GM19395 (cell line): ENCODE measurements at regions not wholly inside any gene's neighbourhood (a gene's known extent, or its start where the extent isn't known, plus 50 kb on each side); places are given as distances from the start of the nearest gene placed in this dataset.

ENCODE experiments used
- ATAC-seq: cut with Tn5 transposase; IDR thresholded peaks from one replicate; pipeline ENCODE4 v1.9.1; 2021; ENCODE audit warnings: mild to moderate bottlenecking, moderate library complexity; ENCODE audit not compliant: unreplicated experiment

- ATAC-seq, result no peak
Observed at GRCh38 chr6:40973304-40973703, 65.7 kb downstream of the UNC5CL start.

DNA sequence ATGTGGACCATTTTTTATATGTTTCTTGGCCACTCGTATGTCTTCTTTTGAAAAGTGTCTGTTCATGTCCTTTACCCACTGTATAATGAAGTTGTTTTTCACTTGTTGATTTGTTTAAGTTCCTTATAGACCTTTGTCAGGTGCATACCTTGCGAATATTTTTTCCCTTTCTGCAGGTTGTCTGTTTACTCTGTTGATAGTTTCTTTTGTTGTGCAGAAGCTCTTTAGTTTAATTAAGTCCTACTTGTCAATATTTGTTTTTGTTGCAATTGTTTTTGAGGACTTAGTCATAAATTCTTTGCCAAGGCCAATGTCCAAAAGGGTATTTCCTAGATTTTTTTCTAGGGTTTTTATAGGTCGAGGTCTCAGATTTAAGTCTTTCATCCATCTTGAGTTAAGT, 66.2 kb downstream of the UNC5CL start:
- ATAC-seq, result no peak

GRCh38 chr6:40972190-40972589, 66.8 kb downstream of the UNC5CL start:
- ATAC-seq, result no peak

GRCh38 chr6:40968620-40969164, 70.3 kb downstream of the UNC5CL start:
- no peak for ATAC-seq

GRCh38 chr6:40966860-40967259, 72.2 kb downstream of the UNC5CL start:
- no peak for ATAC-seq

- ATAC-seq, result no peak
Observed at GRCh38 chr6:40965046-40965445, 74.0 kb downstream of the UNC5CL start.

DNA sequence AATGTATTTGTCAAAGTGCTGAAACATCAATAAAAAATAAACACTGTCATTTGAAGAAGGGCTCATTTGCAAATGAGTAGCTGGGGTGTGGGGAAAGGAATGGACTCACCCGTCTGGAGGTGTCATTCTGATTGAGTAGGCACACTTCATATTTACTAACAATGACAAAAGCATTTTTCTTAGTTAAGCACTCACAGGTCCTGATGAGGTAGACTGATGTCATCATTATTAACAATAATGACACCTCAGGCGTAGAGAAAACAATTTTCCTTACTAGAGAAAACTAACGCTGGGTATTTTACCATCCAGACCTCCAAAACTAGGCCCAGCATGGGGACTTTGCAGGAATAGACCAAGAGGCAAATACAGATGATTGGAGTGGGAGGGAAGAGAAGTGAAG, 76.0 kb downstream of the UNC5CL start:
- ATAC-seq, result no peak

- no peak for ATAC-seq
Observed at GRCh38 chr6:40962241-40962640, 76.8 kb downstream of the UNC5CL start.

- no peak for ATAC-seq
Observed at GRCh38 chr6:40961831-40962230, 77.2 kb downstream of the UNC5CL start.

GRCh38 chr6:40960742-40961430, 78.1 kb downstream of the UNC5CL start:
- ATAC-seq, result no peak

GRCh38 chr6:40959781-40960327, 79.2 kb downstream of the UNC5CL start:
- no peak for ATAC-seq

GRCh38 chr6:40958738-40959137, 80.3 kb downstream of the UNC5CL start:
- ATAC-seq, result no peak

DNA sequence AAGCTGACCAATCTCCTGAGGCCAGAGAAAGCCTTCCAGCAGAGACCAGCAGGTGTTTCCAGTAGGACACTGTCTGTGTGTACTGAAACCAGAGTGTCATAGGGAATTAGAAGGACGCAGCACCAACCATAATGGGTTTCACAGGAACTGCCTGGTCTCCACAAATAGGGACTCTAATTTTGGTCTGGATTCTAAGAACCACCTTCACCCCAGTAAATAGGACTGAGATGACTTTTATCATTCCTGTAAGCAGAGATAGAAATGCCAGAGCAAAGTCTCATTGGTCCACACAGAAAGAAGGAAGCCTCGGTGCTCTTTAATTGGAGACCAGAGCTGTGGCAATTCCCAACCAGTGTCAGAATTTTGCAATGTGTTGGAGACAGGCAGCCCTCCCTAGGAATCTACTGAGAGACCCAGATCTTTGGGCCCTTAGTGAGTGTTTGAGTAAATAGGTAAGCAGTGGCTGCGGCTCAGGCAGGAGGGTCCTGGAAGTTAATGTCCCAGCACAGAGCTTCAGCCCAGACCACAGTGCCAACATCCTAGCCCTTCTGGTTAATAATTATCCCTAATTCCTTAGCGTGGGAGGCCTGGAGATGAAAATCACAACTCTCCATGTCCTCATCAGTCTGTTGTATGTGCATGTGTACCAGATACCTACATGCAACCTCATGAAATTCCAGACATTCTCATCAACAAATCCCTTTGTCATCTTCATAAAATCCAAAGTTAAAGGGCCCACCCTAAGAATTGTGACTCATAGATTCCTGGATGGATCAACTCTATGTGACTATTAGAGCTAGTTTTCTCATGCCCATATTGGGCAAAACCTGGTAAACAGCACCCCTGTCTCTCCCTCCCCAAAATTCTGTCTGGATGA, 81.2 kb downstream of the UNC5CL start:
- no peak for ATAC-seq

DNA sequence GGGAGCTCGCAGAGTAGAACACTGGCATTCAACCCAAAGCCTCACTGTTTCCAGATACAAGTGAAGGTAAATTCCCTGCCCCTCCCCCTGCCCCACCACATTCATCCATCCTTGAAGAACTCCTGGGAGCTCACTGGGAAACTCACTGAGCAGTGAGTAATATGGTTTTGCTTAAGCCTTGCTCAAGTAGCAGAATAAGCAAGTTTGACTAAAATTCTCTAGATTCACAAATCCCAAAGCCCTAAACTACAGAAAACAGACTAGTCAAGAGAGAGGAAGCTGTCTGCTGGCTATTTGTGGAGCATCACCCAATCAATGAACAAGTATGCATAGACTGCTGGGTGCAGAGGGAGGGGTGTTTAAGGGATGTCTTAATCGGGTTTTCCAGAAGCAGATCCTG, 82.1 kb downstream of the UNC5CL start:
- ATAC-seq, result no peak

GRCh38 chr6:40955178-40955545, 83.9 kb downstream of the UNC5CL start:
- ATAC-seq, result no peak

DNA sequence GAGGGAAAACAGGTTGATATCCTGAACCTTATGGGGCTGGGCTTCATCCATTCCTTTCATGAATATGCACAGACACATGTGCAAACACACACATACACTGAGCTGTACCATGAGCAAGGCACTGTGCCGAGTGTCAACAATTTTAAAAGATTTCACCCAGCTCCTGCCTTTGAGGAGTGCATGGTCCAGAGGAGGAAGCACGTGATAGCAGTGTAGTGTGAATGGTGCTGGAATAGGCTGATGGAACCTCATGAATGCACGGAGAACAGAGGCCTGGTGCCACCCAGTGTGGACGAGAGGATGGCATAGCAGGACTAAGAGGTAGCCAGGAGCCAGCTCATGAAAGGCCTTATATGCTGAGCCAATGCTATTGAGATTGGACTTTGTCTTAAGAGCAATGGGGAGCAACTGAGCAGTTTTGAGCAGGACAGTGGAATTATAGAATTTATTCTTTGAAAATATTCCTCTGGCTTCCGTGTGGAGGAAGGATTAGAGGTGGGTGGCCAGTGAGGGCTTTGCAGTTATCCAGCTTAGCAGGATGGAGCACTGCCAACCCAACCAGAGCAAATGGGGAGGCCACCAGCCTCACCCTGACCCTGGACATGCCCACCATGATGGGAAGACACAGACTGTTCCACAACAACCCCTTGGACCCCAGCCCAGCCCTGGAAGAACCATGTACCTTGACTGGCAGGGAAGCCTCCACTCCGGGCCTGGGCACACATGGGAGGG, 84.4 kb downstream of the UNC5CL start:
- no peak for ATAC-seq

GRCh38 chr6:40953486-40953885, 85.5 kb downstream of the UNC5CL start:
- no peak for ATAC-seq

DNA sequence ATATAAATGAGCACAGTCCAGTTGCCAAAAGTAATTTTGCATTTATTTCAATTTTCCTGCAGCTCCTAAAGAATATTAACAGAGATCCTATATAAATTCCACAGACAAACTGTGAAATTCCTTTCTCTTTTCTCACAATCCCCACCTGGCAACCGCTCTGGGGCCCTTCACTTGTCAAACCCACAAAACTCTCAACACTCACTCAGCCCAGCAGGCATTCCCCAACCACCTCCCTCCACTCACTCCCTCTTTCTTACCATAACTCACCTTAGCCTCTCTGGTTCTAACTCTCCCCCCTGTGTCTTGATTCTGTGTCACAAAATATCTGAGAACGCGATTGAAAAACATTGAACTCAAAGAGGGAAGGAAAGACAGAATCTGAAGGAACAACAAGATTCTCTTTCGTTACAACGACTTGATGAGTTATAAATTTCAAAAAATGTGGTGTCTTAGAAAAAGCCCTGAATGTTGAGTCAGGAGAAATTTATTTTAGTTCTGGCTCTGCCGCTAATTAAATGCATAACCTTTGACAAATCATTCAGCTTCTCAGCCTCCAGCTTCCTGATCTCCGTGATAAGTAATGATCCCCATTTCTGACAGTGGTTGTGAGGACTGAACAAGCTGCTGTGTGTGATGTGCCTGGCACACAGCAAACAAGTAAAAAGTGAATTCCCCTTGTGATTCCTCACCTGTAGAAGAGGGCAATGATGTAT, 87.9 kb downstream of the UNC5CL start:
- no peak for ATAC-seq

- ATAC-seq, result no peak
Observed at GRCh38 chr6:40948570-40948969, 90.5 kb downstream of the UNC5CL start.

- no peak for ATAC-seq
Observed at GRCh38 chr6:40947876-40948526, 91.0 kb downstream of the UNC5CL start.
